IMR-90 (cell line): ENCODE measurements at regions not wholly inside any gene's neighbourhood (a gene's known extent, or its start where the extent isn't known, plus 50 kb on each side); places are given as distances from the start of the nearest gene placed in this dataset.

Experiments used
- ATAC-seq: fragments of 200-7000 bp; cut with Tn5 transposase; 2 replicates; pipeline ENCODE4 v1.9.1; 2020; ENCODE audit warnings: low read depth, mild to moderate bottlenecking, moderate library complexity
- BruUV-seq: library from RNA; stranded (reverse); fragments of 400-500 nt; replicated peaks from 2 replicates; lab custom pipeline; 2021; lab: Mats Ljungman, UMichigan
- CTCF ChIA-PET: fragments of 300-600 bp; formaldehyde crosslinking; extraction: SDS; loops from one replicate; lab custom pipeline; 2021; ENCODE audit warnings: antibody characterized with exemption; lab: Yijun Ruan, JAX
- POLR2A ChIA-PET: fragments of 300-600 bp; sonication (Branson Sonifier 250); formaldehyde crosslinking; loops from one replicate; lab custom pipeline; 2022; ENCODE audit warnings: antibody characterized with exemption; ENCODE audit not compliant: unreplicated experiment; lab: Charles Lee
- DNase-seq: peaks from one replicate; pipeline ENCODE4 v3.0.0; 2013
- H2AFZ ChIP-seq: replicated peaks from 2 replicates; pipeline ENCODE3; 2013; ENCODE audit warnings: low read length, mild to moderate bottlenecking; ENCODE audit not compliant: poor library complexity
- H2AK5ac ChIP-seq: 2 replicates; pipeline ENCODE4 v1.6.1; 2013; ENCODE audit warnings: low read depth, low read length, inconsistent platforms
- H2AK9ac ChIP-seq: replicated peaks from 2 replicates; pipeline ENCODE3; 2013; ENCODE audit warnings: mild to moderate bottlenecking, low read depth, low read length, moderate library complexity; ENCODE audit not compliant: poor library complexity
- H2BK120ac ChIP-seq: 2 replicates; pipeline ENCODE4 v1.6.1; 2013; ENCODE audit warnings: low read depth, low read length, inconsistent platforms
- H2BK15ac ChIP-seq: 3 replicates; pipeline ENCODE4 v1.6.1; 2013; ENCODE audit warnings: low read depth, low read length, inconsistent platforms
- H2BK20ac ChIP-seq: 2 replicates; pipeline ENCODE4 v1.6.1; 2013; ENCODE audit warnings: low read depth, mild to moderate bottlenecking, inconsistent platforms, low read length, moderate library complexity
- H2BK5ac ChIP-seq: 2 replicates; pipeline ENCODE4 v1.6.1; 2013; ENCODE audit warnings: mild to moderate bottlenecking, low read depth, low read length, inconsistent platforms; ENCODE audit not compliant: poor library complexity, severe bottlenecking
- H3K14ac ChIP-seq: replicated peaks from 2 replicates; pipeline ENCODE4 v1.6.1; 2013; ENCODE audit warnings: low read depth, low read length, inconsistent platforms
- H3K18ac ChIP-seq: 2 replicates; pipeline ENCODE4 v1.6.1; 2013; ENCODE audit warnings: low read depth, low read length, control low read depth
- H3K23ac ChIP-seq: 2 replicates; pipeline ENCODE4 v1.6.1; 2013; ENCODE audit warnings: low read depth, low read length, inconsistent platforms
- H3K27ac ChIP-seq: 2 replicates; pipeline ENCODE4 v1.5.1; 2013; ENCODE audit warnings: mild to moderate bottlenecking, control low read depth, low read length; ENCODE audit not compliant: insufficient read depth
- H3K27me3 ChIP-seq: 2 replicates; pipeline ENCODE4 v1.6.1; 2013; ENCODE audit warnings: low read length; ENCODE audit not compliant: control insufficient read depth, insufficient read depth
- H3K36me3 ChIP-seq: 2 replicates; pipeline ENCODE4 v1.6.1; 2013; ENCODE audit warnings: low read length, mixed read lengths; ENCODE audit not compliant: control insufficient read depth, insufficient read depth
- H3K4ac ChIP-seq: 2 replicates; pipeline ENCODE4 v1.6.1; 2013; ENCODE audit warnings: low read depth, low read length, inconsistent platforms
- H3K4me1 ChIP-seq: 2 replicates; pipeline ENCODE4 v1.6.1; 2013; ENCODE audit warnings: low read length, mixed read lengths; ENCODE audit not compliant: control insufficient read depth, insufficient read depth
- H3K4me2 ChIP-seq: 2 replicates; pipeline ENCODE4 v1.6.1; 2013; ENCODE audit warnings: low read depth, mild to moderate bottlenecking, control low read depth, low read length, moderate library complexity
- H3K4me3 ChIP-seq: 2 replicates; pipeline ENCODE4 v1.5.1; 2013; ENCODE audit warnings: low read depth, mild to moderate bottlenecking, control low read depth, low read length, moderate library complexity; ENCODE audit not compliant: insufficient read depth
- H3K56ac ChIP-seq: 2 replicates; pipeline ENCODE4 v1.6.1; 2013; ENCODE audit warnings: low read length, inconsistent platforms; ENCODE audit not compliant: insufficient read depth; ENCODE audit errors: extremely low read depth
- H3K79me1 ChIP-seq, 2 experiments: 2 replicates each; pipeline ENCODE4 v1.6.1; 2013; ENCODE audit warnings: low read length in 2 of 2, inconsistent platforms in 1 of 2, low read depth in 1 of 2
- H3K9ac ChIP-seq: 2 replicates; pipeline ENCODE4 v1.6.1; 2013; ENCODE audit warnings: low read depth, low read length, control low read depth
- H3K9me1 ChIP-seq: 2 replicates; pipeline ENCODE4 v1.6.1; 2013; ENCODE audit warnings: low read length, inconsistent platforms; ENCODE audit not compliant: insufficient read depth
- H3K9me3 ChIP-seq: 2 replicates; pipeline ENCODE4 v1.6.1; 2013; ENCODE audit warnings: low read length; ENCODE audit not compliant: control insufficient read depth, insufficient read depth
- H4K20me1 ChIP-seq: 2 replicates; pipeline ENCODE4 v1.6.1; 2013; ENCODE audit warnings: low read length, inconsistent platforms; ENCODE audit not compliant: insufficient read depth
- H4K5ac ChIP-seq: 2 replicates; pipeline ENCODE4 v1.6.1; 2013; ENCODE audit warnings: mild to moderate bottlenecking, low read depth, low read length, control low read depth
- H4K8ac ChIP-seq, 2 experiments: 2 replicates each; pipeline ENCODE4 v1.6.1; 2013; ENCODE audit warnings: low read depth in 2 of 2, low read length in 2 of 2, control low read depth in 1 of 2, inconsistent platforms in 1 of 2
- H4K91ac ChIP-seq: 2 replicates; pipeline ENCODE4 v1.6.1; 2013; ENCODE audit warnings: low read depth, low read length, inconsistent platforms; ENCODE audit not compliant: insufficient read depth
- BHLHE40 ChIP-seq: fragments of 150-350 bp; IDR thresholded peaks from 2 replicates; pipeline ENCODE4 v1.6.1; 2016; ENCODE audit warnings: mild to moderate bottlenecking, low read depth, low read length
- CEBPB ChIP-seq: IDR thresholded peaks from 2 replicates; pipeline ENCODE4 v1.6.1; 2012; ENCODE audit warnings: low read depth, low read length, improper control_type of control experiment
- CHD1 ChIP-seq: IDR thresholded peaks from 2 replicates; pipeline ENCODE4 v1.6.1; 2012; ENCODE audit warnings: low read depth, low read length, improper control_type of control experiment
- FOS ChIP-seq: fragments of 150-350 bp; IDR thresholded peaks from 2 replicates; pipeline ENCODE4 v1.6.1; 2016; ENCODE audit warnings: low read depth, low read length
- MAFK ChIP-seq: IDR thresholded peaks from 2 replicates; pipeline ENCODE4 v1.6.1; 2012; ENCODE audit warnings: low read depth, low read length, improper control_type of control experiment
- MAZ ChIP-seq: IDR thresholded peaks from 2 replicates; pipeline ENCODE4 v1.6.1; 2012; ENCODE audit warnings: low read depth, mild to moderate bottlenecking, low read length, improper control_type of control experiment, moderate library complexity, borderline replicate concordance
- MXI1 ChIP-seq: IDR thresholded peaks from 2 replicates; pipeline ENCODE4 v1.6.1; 2012; ENCODE audit warnings: low read depth, mild to moderate bottlenecking, low read length, moderate library complexity, borderline replicate concordance
- NFE2L2 ChIP-seq: fragments of 150-350 bp; IDR thresholded peaks from 2 replicates; pipeline ENCODE4 v1.6.1; 2016; ENCODE audit warnings: low read depth, mild to moderate bottlenecking, low read length
- POLR2A ChIP-seq: IDR thresholded peaks from 2 replicates; pipeline ENCODE4 v1.6.1; 2012; ENCODE audit warnings: mild to moderate bottlenecking, low read depth, low read length
- RAD21 ChIP-seq: IDR thresholded peaks from 2 replicates; pipeline ENCODE4 v1.6.1; 2012; ENCODE audit warnings: low read length, improper control_type of control experiment
- RCOR1 ChIP-seq: IDR thresholded peaks from 2 replicates; pipeline ENCODE4 v1.6.1; 2012; ENCODE audit warnings: mild to moderate bottlenecking, low read length, improper control_type of control experiment; ENCODE audit not compliant: insufficient replicate concordance
- RFX5 ChIP-seq: IDR thresholded peaks from 2 replicates; pipeline ENCODE4 v1.8.0; 2012; ENCODE audit warnings: low read depth, mild to moderate bottlenecking, low read length, moderate library complexity
- SMC3 ChIP-seq: fragments of 150-350 bp; IDR thresholded peaks from 2 replicates; pipeline ENCODE4 v1.6.1; 2016; ENCODE audit warnings: low read depth, mild to moderate bottlenecking, antibody characterized with exemption, low read length, moderate library complexity
- WGBS, 2 experiments: methylation state at CpG; one replicate each; pipeline versions ENCODE4 v1.1.5 to v1.1.7; 2013; ENCODE audit warnings: missing lambda C conversion rate in 2 of 2; ENCODE audit not compliant: insufficient read length in 1 of 2; ENCODE audit errors: extremely low coverage in 2 of 2; 5-methylcytosine and 5-hydroxymethylcytosine counted together
- dilution Hi-C: fragments of 300-500 bp; cut with HindIII; formaldehyde crosslinking; loops from one replicate; pipeline ENCODE4 v1.14.3; 2018; ENCODE audit warnings: low sequenced_read_pairs; ENCODE audit not compliant: unreplicated experiment
- in situ Hi-C: fragments of 300-500 bp; cut with MboI; formaldehyde crosslinking; loops from 3 replicates; pipeline ENCODE4 v1.14.3; 2019; ENCODE audit warnings: low sequenced_read_pairs, inconsistent platforms, mixed read lengths
- intact Hi-C: fragments of 100-400 bp; cut with micrococcal nuclease; formaldehyde crosslinking; loops from 2 replicates; pipeline ENCODE4 v1.10.0; 2022
- TF ChIP-seq, protein P1 (sequence below): conservative IDR thresholded peaks from 2 replicates; pipeline ENCODE4 v1.5.1; 2012; ENCODE audit warnings: mild to moderate bottlenecking, low read depth, low read length, improper control_type of control experiment
- TF ChIP-seq, protein P2 (sequence below): fragments of 150-350 bp; IDR thresholded peaks from 2 replicates; pipeline ENCODE4 v1.6.1; 2016; ENCODE audit warnings: low read depth, mild to moderate bottlenecking, low read length, moderate library complexity, borderline replicate concordance
- TF ChIP-seq, protein P3 (sequence below): fragments of 150-350 bp; IDR thresholded peaks from 2 replicates; pipeline ENCODE4 v1.6.1; 2017; ENCODE audit warnings: mild to moderate bottlenecking, antibody characterized with exemption, low read length, low read depth

DNA sequence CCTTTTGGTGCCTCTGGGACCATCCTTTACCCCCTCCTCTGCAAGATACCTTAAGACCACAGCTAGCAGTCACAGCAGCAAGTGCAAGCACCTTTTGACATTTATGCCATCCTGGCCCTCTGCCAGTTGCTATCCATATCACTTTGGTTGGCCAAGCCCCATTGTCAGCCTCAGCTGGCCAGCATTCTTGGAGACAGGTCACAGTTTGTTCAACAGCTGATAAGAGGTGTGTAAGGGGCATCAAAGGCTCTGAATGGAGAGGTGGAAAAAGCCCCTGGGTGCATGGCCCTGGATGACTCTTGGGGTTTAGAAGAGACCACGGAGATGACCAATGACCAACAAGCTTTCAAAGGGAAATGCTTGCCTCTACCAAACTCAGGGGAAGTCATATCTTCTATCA lies 133.6 kb upstream of the MAMLD1 start:
- no peak overlapping the region for H2BK5ac ChIP-seq
- intact Hi-C loops = no loop called here
- in situ Hi-C loops = no loop called here
- no peak overlapping the region for H3K9ac ChIP-seq
- no peaks in the 10 kb centered on the region for H3K79me1 ChIP-seq
- H3K4me3 ChIP-seq = no peak overlapping the region
- no peaks in the 10 kb centered on the region for H3K9me3 ChIP-seq
- WGBS, 2 experiments = no CpG with 5 or more reads among the region's 1 CpG
- dilution Hi-C loops = no loop called here
- no peak overlapping the region for H3K4ac ChIP-seq
- H2BK120ac ChIP-seq = no peak overlapping the region
- no peaks in the 10 kb centered on the region for H3K4me1 ChIP-seq
- H3K4me2 ChIP-seq = no peak overlapping the region
- peaks cover 4% of the 10 kb centered on the region for H3K27me3 ChIP-seq
- no peak overlapping the region for H2AK5ac ChIP-seq
- H2AFZ ChIP-seq = no peak overlapping the region
- ChIA-PET CTCF (no interaction called here), POLR2A (no interaction called here)
- no peak overlapping the region for H2BK15ac ChIP-seq
- no peak overlapping the region for H3K23ac ChIP-seq
- no peak overlapping the region for H3K27ac ChIP-seq
- H4K91ac ChIP-seq = no peak overlapping the region
- ATAC-seq = no peak
- no peaks in the 10 kb centered on the region for H3K36me3 ChIP-seq
- H2AK9ac ChIP-seq = no peak overlapping the region
- H4K8ac ChIP-seq = no peak overlapping the region
- no peak overlapping the region for H3K56ac ChIP-seq
- TF ChIP-seq BHLHE40 (no peak), RCOR1 (no peak), RFX5 (no peak), MAFK (no peak), FOS (no peak), NFE2L2 (no peak), CHD1 (no peak), MXI1 (no peak), CEBPB (no peak), RAD21 (no peak), SMC3 (no peak), MAZ (no peak), POLR2A (no peak)
- TF ChIP-seq, protein P1, sequence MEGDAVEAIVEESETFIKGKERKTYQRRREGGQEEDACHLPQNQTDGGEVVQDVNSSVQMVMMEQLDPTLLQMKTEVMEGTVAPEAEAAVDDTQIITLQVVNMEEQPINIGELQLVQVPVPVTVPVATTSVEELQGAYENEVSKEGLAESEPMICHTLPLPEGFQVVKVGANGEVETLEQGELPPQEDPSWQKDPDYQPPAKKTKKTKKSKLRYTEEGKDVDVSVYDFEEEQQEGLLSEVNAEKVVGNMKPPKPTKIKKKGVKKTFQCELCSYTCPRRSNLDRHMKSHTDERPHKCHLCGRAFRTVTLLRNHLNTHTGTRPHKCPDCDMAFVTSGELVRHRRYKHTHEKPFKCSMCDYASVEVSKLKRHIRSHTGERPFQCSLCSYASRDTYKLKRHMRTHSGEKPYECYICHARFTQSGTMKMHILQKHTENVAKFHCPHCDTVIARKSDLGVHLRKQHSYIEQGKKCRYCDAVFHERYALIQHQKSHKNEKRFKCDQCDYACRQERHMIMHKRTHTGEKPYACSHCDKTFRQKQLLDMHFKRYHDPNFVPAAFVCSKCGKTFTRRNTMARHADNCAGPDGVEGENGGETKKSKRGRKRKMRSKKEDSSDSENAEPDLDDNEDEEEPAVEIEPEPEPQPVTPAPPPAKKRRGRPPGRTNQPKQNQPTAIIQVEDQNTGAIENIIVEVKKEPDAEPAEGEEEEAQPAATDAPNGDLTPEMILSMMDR = no peak
- TF ChIP-seq, protein P2, sequence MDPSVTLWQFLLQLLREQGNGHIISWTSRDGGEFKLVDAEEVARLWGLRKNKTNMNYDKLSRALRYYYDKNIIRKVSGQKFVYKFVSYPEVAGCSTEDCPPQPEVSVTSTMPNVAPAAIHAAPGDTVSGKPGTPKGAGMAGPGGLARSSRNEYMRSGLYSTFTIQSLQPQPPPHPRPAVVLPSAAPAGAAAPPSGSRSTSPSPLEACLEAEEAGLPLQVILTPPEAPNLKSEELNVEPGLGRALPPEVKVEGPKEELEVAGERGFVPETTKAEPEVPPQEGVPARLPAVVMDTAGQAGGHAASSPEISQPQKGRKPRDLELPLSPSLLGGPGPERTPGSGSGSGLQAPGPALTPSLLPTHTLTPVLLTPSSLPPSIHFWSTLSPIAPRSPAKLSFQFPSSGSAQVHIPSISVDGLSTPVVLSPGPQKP = no peak
- TF ChIP-seq, protein P3, sequence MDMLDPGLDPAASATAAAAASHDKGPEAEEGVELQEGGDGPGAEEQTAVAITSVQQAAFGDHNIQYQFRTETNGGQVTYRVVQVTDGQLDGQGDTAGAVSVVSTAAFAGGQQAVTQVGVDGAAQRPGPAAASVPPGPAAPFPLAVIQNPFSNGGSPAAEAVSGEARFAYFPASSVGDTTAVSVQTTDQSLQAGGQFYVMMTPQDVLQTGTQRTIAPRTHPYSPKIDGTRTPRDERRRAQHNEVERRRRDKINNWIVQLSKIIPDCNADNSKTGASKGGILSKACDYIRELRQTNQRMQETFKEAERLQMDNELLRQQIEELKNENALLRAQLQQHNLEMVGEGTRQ = no peak
- H2BK20ac ChIP-seq = no peak overlapping the region
- H4K20me1 ChIP-seq = no peaks in the 10 kb centered on the region
- no peak overlapping the region for H3K18ac ChIP-seq
- DNase-seq = no peak
- BruUV-seq = no TSS peak
- no peaks in the 10 kb centered on the region for H3K9me1 ChIP-seq
- no peak overlapping the region for H4K5ac ChIP-seq
- H3K14ac ChIP-seq = no peak overlapping the region
